HCT116 (cell line): ENCODE measurements at regions not wholly inside any gene's neighbourhood (a gene's known extent, or its start where the extent isn't known, plus 50 kb on each side); places are given as distances from the start of the nearest gene placed in this dataset.

ENCODE experiments used
- ATAC-seq: fragments of 200-7000 bp; cut with Tn5 transposase; 2 replicates; pipeline ENCODE4 v1.9.1; 2020; ENCODE audit warnings: mild to moderate bottlenecking, moderate library complexity
- BruUV-seq: library from RNA; stranded (reverse); fragments of 400-500 nt; replicated peaks from 2 replicates; lab custom pipeline; 2021; lab: Mats Ljungman, UMichigan
- CTCF ChIA-PET: fragments of 300-600 bp; sonication (Branson Sonifier 250); formaldehyde crosslinking; loops from one replicate; lab custom pipeline; 2021; ENCODE audit warnings: antibody characterized with exemption; lab: Charles Lee
- POLR2A ChIA-PET: fragments of 300-600, 350-600 bp; sonication (Branson Sonifier 250); formaldehyde crosslinking; loops from one replicate; lab custom pipeline; 2021; ENCODE audit warnings: antibody characterized with exemption; lab: Charles Lee
- RAD21 ChIA-PET, 2 experiments: fragments of 300-600 bp; sonication (Branson Sonifier 250); formaldehyde crosslinking; loops; one replicate each; lab custom pipeline; 2023; ENCODE audit warnings: low total read pairs in 2 of 2; ENCODE audit not compliant: uncharacterized antibody in 2 of 2, unreplicated experiment in 2 of 2, low non-redundant PET in 1 of 2; lab: Charles Lee
- DNase-seq: peaks from one replicate; pipeline ENCODE4 v3.0.0-alpha.2; 2010; ENCODE audit warnings: low read depth, low spot score
- H2AFZ ChIP-seq: fragments of 200-600 bp; shearing (Covaris generic), sonication (generic); 2 replicates; pipeline ENCODE4 v1.6.1; 2017; ENCODE audit warnings: low read depth, mixed run types, mixed read lengths, antibody characterized with exemption, low read length; ENCODE audit not compliant: poor library complexity, severe bottlenecking
- H3K27ac ChIP-seq: 2 replicates; pipeline ENCODE4 v1.5.1; 2012; ENCODE audit warnings: low read depth, low read length
- H3K27me3 ChIP-seq: fragments of 200-600 bp; sonication (generic); 2 replicates; pipeline ENCODE4 v1.6.1; 2016; ENCODE audit warnings: mixed run types, low read length, mixed read lengths; ENCODE audit not compliant: insufficient read depth
- H3K36me3 ChIP-seq, 2 experiments: fragments of 200-500 bp in 1 of 2; fragments of 200-600 bp in 1 of 2; sonication (Bioruptor generic) in 1 of 2; sonication (generic) in 1 of 2; 2 replicates each; pipeline versions ENCODE4 v1.5.1 to v1.6.1; 2014 to 2016; ENCODE audit warnings: low read length in 2 of 2, inconsistent platforms in 1 of 2, mixed read lengths in 1 of 2, mixed run types in 1 of 2; ENCODE audit not compliant: insufficient read depth in 2 of 2, control insufficient read depth in 1 of 2
- H3K4me1 ChIP-seq, 2 experiments: fragments of 200-600 bp in 1 of 2; sonication (generic) in 1 of 2; 2 replicates each; pipeline versions ENCODE4 v1.5.1 to v1.6.1; 2012 to 2017; ENCODE audit warnings: low read length in 2 of 2, inconsistent platforms in 1 of 2, mild to moderate bottlenecking in 1 of 2, mixed read lengths in 1 of 2, mixed run types in 1 of 2, moderate library complexity in 1 of 2; ENCODE audit not compliant: insufficient read depth in 2 of 2, control insufficient read depth in 1 of 2
- H3K4me2 ChIP-seq: fragments of 200-600 bp; sonication (generic); 2 replicates; pipeline ENCODE4 v1.6.1; 2017; ENCODE audit warnings: mixed run types, low read length, mixed read lengths
- H3K4me3 ChIP-seq, 2 experiments: fragments of 200-600 bp in 1 of 2; sonication (generic) in 1 of 2; replicated peaks in 1 of 2; 2 replicates each; pipeline ENCODE4 v1.5.1; 2011 to 2016; ENCODE audit warnings: low read length in 2 of 2, control low read depth in 1 of 2, low read depth in 1 of 2, mild to moderate bottlenecking in 1 of 2, mixed read lengths in 1 of 2, mixed run types in 1 of 2
- H3K79me2 ChIP-seq: fragments of 200-600 bp; sonication (generic); 2 replicates; pipeline ENCODE4 v1.6.1; 2017; ENCODE audit warnings: mild to moderate bottlenecking, mixed run types, low read length, moderate library complexity, mixed read lengths; ENCODE audit not compliant: insufficient read depth
- H3K9ac ChIP-seq: fragments of 200-600 bp; sonication (generic); 2 replicates; pipeline ENCODE4 v1.6.1; 2016; ENCODE audit warnings: low read length, mixed read lengths
- H3K9me2 ChIP-seq: fragments of 200-600 bp; sonication (generic), shearing (Covaris generic); 2 replicates; pipeline ENCODE4 v1.6.1; 2017; ENCODE audit warnings: mixed run types, mild to moderate bottlenecking, moderate library complexity; ENCODE audit not compliant: insufficient read depth
- H3K9me3 ChIP-seq, 2 experiments: fragments of 200-500 bp in 1 of 2; fragments of 200-600 bp in 1 of 2; sonication (Bioruptor generic) in 1 of 2; sonication (generic) in 1 of 2; 2 replicates each; pipeline ENCODE4 v1.6.1; 2014 to 2017; ENCODE audit warnings: low read length in 2 of 2, mixed read lengths in 2 of 2, inconsistent platforms in 1 of 2, low read depth in 1 of 2, mild to moderate bottlenecking in 1 of 2, mixed run types in 1 of 2, moderate library complexity in 1 of 2; ENCODE audit not compliant: control insufficient read depth in 1 of 2, insufficient read depth in 1 of 2
- H4K20me1 ChIP-seq: fragments of 200-600 bp; sonication (generic), shearing (Covaris generic); 2 replicates; pipeline ENCODE4 v1.6.1; 2017; ENCODE audit warnings: mixed run types, mild to moderate bottlenecking, moderate library complexity; ENCODE audit not compliant: insufficient read depth
- ELF1 ChIP-seq: IDR thresholded peaks from 2 replicates; pipeline ENCODE4 v1.6.1; 2012; ENCODE audit warnings: low read depth, borderline replicate concordance
- EZH2 ChIP-seq: fragments of 200-600 bp; sonication (generic); IDR thresholded peaks from 2 replicates; pipeline ENCODE4 v1.6.1; 2017; ENCODE audit warnings: antibody characterized with exemption, mixed run types
- EZH2phosphoT487 ChIP-seq: fragments of 200-600 bp; IDR thresholded peaks from 2 replicates; pipeline ENCODE4 v1.6.1; 2018; ENCODE audit warnings: antibody characterized with exemption, borderline replicate concordance
- SP1 ChIP-seq: IDR thresholded peaks from 2 replicates; pipeline ENCODE4 v1.6.1; 2012; ENCODE audit warnings: low read depth
- intact Hi-C: fragments of 100-400 bp; cut with micrococcal nuclease; formaldehyde crosslinking; loops from 2 replicates; pipeline ENCODE4 v1.10.0; 2022
- TF ChIP-seq, protein P1 (sequence below): IDR thresholded peaks from 2 replicates; pipeline ENCODE4 v1.6.1; 2011; ENCODE audit warnings: mild to moderate bottlenecking, low read length, moderate library complexity; ENCODE audit not compliant: insufficient replicate concordance; ENCODE audit errors: extremely low read depth

DNA sequence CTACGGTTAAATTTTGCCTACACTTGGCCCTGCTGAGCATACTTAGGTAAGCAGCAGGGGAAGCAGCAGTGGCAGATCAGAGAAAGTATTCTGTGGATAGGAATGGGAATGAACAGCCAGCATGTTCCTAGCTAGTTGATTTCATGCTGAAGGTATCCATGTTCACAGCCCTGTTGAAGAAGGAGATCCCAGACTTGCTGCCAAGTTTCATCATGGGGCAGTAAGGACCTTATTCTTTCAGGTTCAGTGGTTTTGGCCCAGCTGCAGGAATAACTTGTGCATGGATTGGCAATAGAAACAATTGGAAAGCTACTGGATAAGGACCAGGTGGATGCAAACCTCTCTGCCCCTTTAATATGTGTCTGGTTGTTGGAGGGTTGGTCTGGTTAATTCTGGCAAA is 98.2 kb upstream of the TMEM178A start (continued):
- TF ChIP-seq, protein P1, sequence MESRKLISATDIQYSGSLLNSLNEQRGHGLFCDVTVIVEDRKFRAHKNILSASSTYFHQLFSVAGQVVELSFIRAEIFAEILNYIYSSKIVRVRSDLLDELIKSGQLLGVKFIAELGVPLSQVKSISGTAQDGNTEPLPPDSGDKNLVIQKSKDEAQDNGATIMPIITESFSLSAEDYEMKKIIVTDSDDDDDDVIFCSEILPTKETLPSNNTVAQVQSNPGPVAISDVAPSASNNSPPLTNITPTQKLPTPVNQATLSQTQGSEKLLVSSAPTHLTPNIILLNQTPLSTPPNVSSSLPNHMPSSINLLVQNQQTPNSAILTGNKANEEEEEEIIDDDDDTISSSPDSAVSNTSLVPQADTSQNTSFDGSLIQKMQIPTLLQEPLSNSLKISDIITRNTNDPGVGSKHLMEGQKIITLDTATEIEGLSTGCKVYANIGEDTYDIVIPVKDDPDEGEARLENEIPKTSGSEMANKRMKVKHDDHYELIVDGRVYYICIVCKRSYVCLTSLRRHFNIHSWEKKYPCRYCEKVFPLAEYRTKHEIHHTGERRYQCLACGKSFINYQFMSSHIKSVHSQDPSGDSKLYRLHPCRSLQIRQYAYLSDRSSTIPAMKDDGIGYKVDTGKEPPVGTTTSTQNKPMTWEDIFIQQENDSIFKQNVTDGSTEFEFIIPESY = no peak
- TF ChIP-seq ELF1 (no peak), EZH2phosphoT487 (no peak)

DNA sequence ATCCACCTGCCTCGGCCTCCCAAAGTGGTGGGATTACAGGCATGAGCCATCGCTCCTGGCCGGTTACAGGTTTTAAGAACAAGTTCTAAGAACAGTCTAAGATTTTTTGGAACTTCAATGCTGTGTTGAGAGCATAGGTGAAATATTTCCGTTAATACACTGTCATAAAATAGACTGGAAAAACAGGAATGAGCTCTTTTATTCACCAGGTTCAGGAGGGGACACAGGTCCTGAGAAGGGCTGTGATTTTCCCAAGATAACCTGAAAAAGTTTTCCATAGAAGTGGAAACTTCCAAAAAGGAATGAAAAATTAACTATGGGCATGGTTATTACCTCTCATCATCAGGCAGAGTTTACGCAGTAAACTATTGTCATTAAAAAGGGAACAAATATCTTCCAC is 97.6 kb upstream of the TMEM178A start:
- DNase-seq (no peak), ATAC-seq (peak; percentile 38; the same call in 1 of the 2 replicates)
- Histone ChIP-seq H3K9me2 (no peaks in the 10 kb centered on the region), H3K4me2 (peak overlapping the region; percentile 70), H2AFZ (peak overlapping the region; percentile 64), H3K4me1 (peaks cover 12 to 25% of the 10 kb centered on the region in 2 experiments), H3K27me3 (no peaks in the 10 kb centered on the region), H3K9me3 (peaks cover 0 to 5% of the 10 kb centered on the region in 2 experiments; a peak in 1 of 4 replicates), H3K4me3 (peak overlapping the region in 1 of 2 experiments; percentile 27; a peak in 2 of 4 replicates), H3K36me3 (no peaks in the 10 kb centered on the region), H4K20me1 (no peaks in the 10 kb centered on the region), H3K27ac (peak overlapping the region; percentile 30; the same call in 1 of the 2 replicates), H3K9ac (no peak overlapping the region), H3K79me2 (no peaks in the 10 kb centered on the region)
- no TSS peak for BruUV-seq
- peak; percentile 13; the same call in 1 of the 2 replicates for TF ChIP-seq SP1
- no peak for TF ChIP-seq EZH2phosphoT487
- no peak for TF ChIP-seq EZH2
- ChIA-PET CTCF (interaction anchor here (1.3 kb wide), 1 partner anchor 26 kb away, joined by 4 read pairs; no protein-coding TSS in a partner anchor), RAD21 (no interaction called here), POLR2A (no interaction called here)
- intact Hi-C loops = no loop called here
